ENCODE measurements at regions not wholly inside any gene's neighbourhood (a gene's known extent, or its start where the extent isn't known, plus 50 kb on each side); places are given as distances from the start of the nearest gene placed in this dataset.

DNA sequence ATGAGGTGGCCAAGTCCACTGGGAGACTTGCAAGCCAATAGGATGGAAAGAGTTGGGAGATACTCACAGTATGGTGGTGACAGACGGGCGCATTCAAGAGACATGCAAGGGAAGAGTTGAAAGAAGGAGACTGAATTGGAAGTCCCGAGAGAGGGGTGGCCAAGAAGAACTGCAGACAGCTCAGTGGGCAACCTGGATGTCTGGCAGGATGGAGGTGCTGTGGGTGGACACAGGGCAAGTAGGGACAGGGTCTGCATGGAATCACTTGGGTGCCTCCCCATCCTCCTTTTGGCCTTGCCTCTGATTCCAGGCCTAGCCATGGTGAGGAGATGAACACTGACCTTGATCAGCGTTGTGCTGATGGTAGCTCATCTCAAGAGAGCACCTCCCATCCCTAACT, 235.7 kb upstream of the COPS8 start:
- Histone ChIP-seq H3K27me3 (ENCODE audit: control insufficient read depth in 1 of 2, insufficient read depth in 2 of 2, low read length in 2 of 2) (no peaks in the 10 kb centered on the region), H3K9me3 (ENCODE audit: low read length) (peaks cover 4% of the 10 kb centered on the region), H3K9ac (ENCODE audit: insufficient read depth, low read depth, low read length) (no peak overlapping the region), H3K4me2 (ENCODE audit: low read depth, low read length) (no peak overlapping the region), H3K27ac (ENCODE audit: extremely low read length, insufficient read depth, low read length) (no peak overlapping the region), H4K20me1 (ENCODE audit: insufficient read depth, low read length) (no peaks in the 10 kb centered on the region), H2AFZ (ENCODE audit: low read length) (no peak overlapping the region), H3K36me3 (replicated peaks in 1 of 2; ENCODE audit: control insufficient read depth in 1 of 2, insufficient read depth in 2 of 2, low read length in 2 of 2) (no peaks in the 10 kb centered on the region), H3K4me3 (replicated peaks in 1 of 3; ENCODE audit: insufficient read depth in 1 of 3, low read depth in 2 of 3, low read length in 3 of 3) (no peak overlapping the region), H3K79me2 (ENCODE audit: insufficient read depth, low read length) (no peaks in the 10 kb centered on the region), H3K4me1 (ENCODE audit: insufficient read depth, low read length) (no peaks in the 10 kb centered on the region)
- TF ChIP-seq ZNF569 (CRISPR knock-in tag; IDR thresholded peaks at IDR 0.05; ENCODE audit: borderline replicate concordance) (no peak), FOXJ3 (CRISPR knock-in tag; IDR thresholded peaks at IDR 0.05; ENCODE audit: borderline replicate concordance) (no peak), ZSCAN21 (CRISPR knock-in tag; IDR thresholded peaks at IDR 0.05; ENCODE audit: borderline replicate concordance) (no peak)
- TF ChIP-seq, protein P1, sequence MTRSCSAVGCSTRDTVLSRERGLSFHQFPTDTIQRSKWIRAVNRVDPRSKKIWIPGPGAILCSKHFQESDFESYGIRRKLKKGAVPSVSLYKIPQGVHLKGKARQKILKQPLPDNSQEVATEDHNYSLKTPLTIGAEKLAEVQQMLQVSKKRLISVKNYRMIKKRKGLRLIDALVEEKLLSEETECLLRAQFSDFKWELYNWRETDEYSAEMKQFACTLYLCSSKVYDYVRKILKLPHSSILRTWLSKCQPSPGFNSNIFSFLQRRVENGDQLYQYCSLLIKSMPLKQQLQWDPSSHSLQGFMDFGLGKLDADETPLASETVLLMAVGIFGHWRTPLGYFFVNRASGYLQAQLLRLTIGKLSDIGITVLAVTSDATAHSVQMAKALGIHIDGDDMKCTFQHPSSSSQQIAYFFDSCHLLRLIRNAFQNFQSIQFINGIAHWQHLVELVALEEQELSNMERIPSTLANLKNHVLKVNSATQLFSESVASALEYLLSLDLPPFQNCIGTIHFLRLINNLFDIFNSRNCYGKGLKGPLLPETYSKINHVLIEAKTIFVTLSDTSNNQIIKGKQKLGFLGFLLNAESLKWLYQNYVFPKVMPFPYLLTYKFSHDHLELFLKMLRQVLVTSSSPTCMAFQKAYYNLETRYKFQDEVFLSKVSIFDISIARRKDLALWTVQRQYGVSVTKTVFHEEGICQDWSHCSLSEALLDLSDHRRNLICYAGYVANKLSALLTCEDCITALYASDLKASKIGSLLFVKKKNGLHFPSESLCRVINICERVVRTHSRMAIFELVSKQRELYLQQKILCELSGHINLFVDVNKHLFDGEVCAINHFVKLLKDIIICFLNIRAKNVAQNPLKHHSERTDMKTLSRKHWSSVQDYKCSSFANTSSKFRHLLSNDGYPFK (CRISPR knock-in tag; IDR thresholded peaks at IDR 0.05; ENCODE audit: borderline replicate concordance): no peak
- CTCF ChIA-PET (ENCODE audit: low intra/inter-chr PET ratio, low total read pairs): no interaction called here
- FAIRE-seq (no peak), DNase-seq (ENCODE audit: low spot score) (no peak), ATAC-seq (no peak)
- whole genome bisulfite sequencing (ENCODE audit: low lambda C conversion rate): 2% methylated on average over 4 of the region's 4 CpGs
- in situ Hi-C loops (cut with HindIII; ENCODE audit: extremely low pct_ligation_motif_present, low pct_unique_long_range_greater_than_20kb): no loop called here
- no TSS peak for BruUV-seq (replicated peaks)
- intact Hi-C loops (cut with micrococcal nuclease; ENCODE audit: unreplicated experiment): no loop called here
- POLR2A ChIA-PET: no interaction called here

- no peaks in the 10 kb centered on the region for H3K36me3 ChIP-seq (replicated peaks in 1 of 2; ENCODE audit: control insufficient read depth in 1 of 2, insufficient read depth in 2 of 2, low read length in 2 of 2)
- no peaks in the 10 kb centered on the region for H3K79me2 ChIP-seq (ENCODE audit: insufficient read depth, low read length)
- H3K27ac ChIP-seq (ENCODE audit: extremely low read length, insufficient read depth, low read length): no peak overlapping the region
- ATAC-seq (no peak), DNase-seq (ENCODE audit: low spot score) (no peak), FAIRE-seq (no peak)
- CTCF ChIA-PET (ENCODE audit: low intra/inter-chr PET ratio, low total read pairs): no interaction called here
- intact Hi-C loops (cut with micrococcal nuclease; ENCODE audit: unreplicated experiment): no loop called here
- POLR2A ChIA-PET: no interaction called here
- no peak overlapping the region for H3K4me2 ChIP-seq (ENCODE audit: low read depth, low read length)
- H3K9me3 ChIP-seq (ENCODE audit: low read length): no peaks in the 10 kb centered on the region
- no peak overlapping the region for H2AFZ ChIP-seq (ENCODE audit: low read length)
- no peaks in the 10 kb centered on the region for H4K20me1 ChIP-seq (ENCODE audit: insufficient read depth, low read length)
- BruUV-seq (replicated peaks): no TSS peak
- no peak overlapping the region for H3K4me3 ChIP-seq (replicated peaks in 1 of 3; ENCODE audit: insufficient read depth in 1 of 3, low read depth in 2 of 3, low read length in 3 of 3)
- in situ Hi-C loops (cut with HindIII; ENCODE audit: extremely low pct_ligation_motif_present, low pct_unique_long_range_greater_than_20kb): no loop called here
- H3K4me1 ChIP-seq (ENCODE audit: insufficient read depth, low read length): no peaks in the 10 kb centered on the region
- WGBS (ENCODE audit: low lambda C conversion rate): 26% methylated on average over 3 of the region's 3 CpGs
- H3K9ac ChIP-seq (ENCODE audit: insufficient read depth, low read depth, low read length): no peak overlapping the region
- no peaks in the 10 kb centered on the region for H3K27me3 ChIP-seq (ENCODE audit: control insufficient read depth in 1 of 2, insufficient read depth in 2 of 2, low read length in 2 of 2)
- TF ChIP-seq ZNF564 (CRISPR knock-in tag; IDR thresholded peaks at IDR 0.05): no peak
- TF ChIP-seq, protein P2, sequence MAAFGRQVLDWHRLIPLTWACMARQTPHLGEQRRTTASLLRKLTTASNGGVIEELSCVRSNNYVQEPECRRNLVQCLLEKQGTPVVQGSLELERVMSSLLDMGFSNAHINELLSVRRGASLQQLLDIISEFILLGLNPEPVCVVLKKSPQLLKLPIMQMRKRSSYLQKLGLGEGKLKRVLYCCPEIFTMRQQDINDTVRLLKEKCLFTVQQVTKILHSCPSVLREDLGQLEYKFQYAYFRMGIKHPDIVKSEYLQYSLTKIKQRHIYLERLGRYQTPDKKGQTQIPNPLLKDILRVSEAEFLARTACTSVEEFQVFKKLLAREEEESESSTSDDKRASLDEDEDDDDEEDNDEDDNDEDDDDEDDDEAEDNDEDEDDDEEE (CRISPR knock-in tag; IDR thresholded peaks at IDR 0.05): no peak
- TF ChIP-seq, protein P3, sequence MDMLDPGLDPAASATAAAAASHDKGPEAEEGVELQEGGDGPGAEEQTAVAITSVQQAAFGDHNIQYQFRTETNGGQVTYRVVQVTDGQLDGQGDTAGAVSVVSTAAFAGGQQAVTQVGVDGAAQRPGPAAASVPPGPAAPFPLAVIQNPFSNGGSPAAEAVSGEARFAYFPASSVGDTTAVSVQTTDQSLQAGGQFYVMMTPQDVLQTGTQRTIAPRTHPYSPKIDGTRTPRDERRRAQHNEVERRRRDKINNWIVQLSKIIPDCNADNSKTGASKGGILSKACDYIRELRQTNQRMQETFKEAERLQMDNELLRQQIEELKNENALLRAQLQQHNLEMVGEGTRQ (IDR thresholded peaks at IDR 0.05; ENCODE audit: low read depth, low read length): no peak
- TF ChIP-seq, protein P3 (CRISPR knock-in tag; IDR thresholded peaks at IDR 0.05; ENCODE audit: borderline replicate concordance): no peak
- TF ChIP-seq KLF12 (CRISPR knock-in tag; IDR thresholded peaks at IDR 0.05; ENCODE audit: borderline replicate concordance): no peak
- TF ChIP-seq CSRNP2 (CRISPR knock-in tag; conservative IDR thresholded peaks at IDR 0.05; ENCODE audit: low read depth): no peak
- no peak for TF ChIP-seq ARNTL (CRISPR knock-in tag; IDR thresholded peaks at IDR 0.05)
Measured at GRCh38 chr2:236851187-236851586, 234.5 kb upstream of the COPS8 start.

Data from HepG2 (cell line).